Progenitor cell of endocrine pancreas (in vitro differentiated cells): ENCODE measurements at regions not wholly inside any gene's neighbourhood (a gene's known extent, or its start where the extent isn't known, plus 50 kb on each side); places are given as distances from the start of the nearest gene placed in this dataset.

Source experiments
- DNase-seq: peaks from one replicate; pipeline ENCODE4 v3.0.0; 2021; ENCODE audit warnings: low spot score; ENCODE audit not compliant: unreplicated experiment
- H3K27ac Mint-ChIP-seq: 2 replicates; pipeline ENCODE4 v1.8.0; 2021; ENCODE audit warnings: mild to moderate bottlenecking, moderate library complexity, mixed read lengths
- H3K27me3 Mint-ChIP-seq: 2 replicates; pipeline ENCODE4 v1.8.0; 2021; ENCODE audit warnings: mixed read lengths
- H3K36me3 Mint-ChIP-seq: 2 replicates; pipeline ENCODE4 v1.8.0; 2022; ENCODE audit warnings: mixed read lengths; ENCODE audit not compliant: insufficient read depth
- H3K4me1 Mint-ChIP-seq: 2 replicates; pipeline ENCODE4 v1.8.0; 2021; ENCODE audit warnings: low read depth, mixed read lengths
- H3K4me3 Mint-ChIP-seq: 2 replicates; pipeline ENCODE4 v1.8.0; 2021; ENCODE audit warnings: low read depth, mild to moderate bottlenecking, moderate library complexity, mixed read lengths
- H3K9me3 Mint-ChIP-seq: 2 replicates; pipeline ENCODE4 v1.8.0; 2021; ENCODE audit warnings: low read depth, mixed read lengths
- CTCF ChIP-seq: fragments of 200-600 bp; sonication (generic); IDR thresholded peaks from one replicate; pipeline ENCODE4 v1.5.0; 2021; ENCODE audit warnings: antibody characterized with exemption, mild to moderate bottlenecking; ENCODE audit not compliant: unreplicated experiment

GRCh38 chr5:163089230-163089629, 348.2 kb upstream of the CCNG1 start:
- Mint-ChIP-seq H3K27me3 (no peaks in the 10 kb centered on the region), H3K4me1 (no peaks in the 10 kb centered on the region), H3K36me3 (no peaks in the 10 kb centered on the region), H3K4me3 (no peak overlapping the region), H3K9me3 (no peaks in the 10 kb centered on the region), H3K27ac (no peak overlapping the region)
- TF ChIP-seq CTCF, result no peak
- DNase-seq, result no peak

GRCh38 chr5:163089926-163090325, 347.5 kb upstream of the CCNG1 start:
- no peak for DNase-seq
- TF ChIP-seq CTCF, result no peak
- Mint-ChIP-seq H3K27me3 (no peaks in the 10 kb centered on the region), H3K4me1 (no peaks in the 10 kb centered on the region), H3K27ac (no peak overlapping the region), H3K36me3 (no peaks in the 10 kb centered on the region), H3K9me3 (no peaks in the 10 kb centered on the region), H3K4me3 (no peak overlapping the region)

- Mint-ChIP-seq H3K27ac (no peak overlapping the region), H3K4me3 (no peak overlapping the region), H3K4me1 (no peaks in the 10 kb centered on the region), H3K27me3 (no peaks in the 10 kb centered on the region), H3K9me3 (no peaks in the 10 kb centered on the region), H3K36me3 (no peaks in the 10 kb centered on the region)
- TF ChIP-seq CTCF, result no peak
- no peak for DNase-seq
Measured at GRCh38 chr5:163094492-163095180, 342.8 kb upstream of the CCNG1 start.

- Mint-ChIP-seq H3K36me3 (no peaks in the 10 kb centered on the region), H3K4me3 (no peak overlapping the region), H3K9me3 (no peaks in the 10 kb centered on the region), H3K27me3 (no peaks in the 10 kb centered on the region), H3K4me1 (no peaks in the 10 kb centered on the region), H3K27ac (no peak overlapping the region)
- no peak for DNase-seq
- TF ChIP-seq CTCF, result peak; percentile 39
Measured at GRCh38 chr5:163104464-163104863, 332.9 kb upstream of the CCNG1 start.

GRCh38 chr5:163105456-163105855, 331.9 kb upstream of the CCNG1 start:
- Mint-ChIP-seq H3K27ac (no peak overlapping the region), H3K27me3 (no peaks in the 10 kb centered on the region), H3K4me1 (no peaks in the 10 kb centered on the region), H3K9me3 (no peaks in the 10 kb centered on the region), H3K36me3 (no peaks in the 10 kb centered on the region), H3K4me3 (no peak overlapping the region)
- no peak for TF ChIP-seq CTCF
- DNase-seq, result no peak
